Bronchial epithelial cell (primary cell): ENCODE measurements at regions not wholly inside any gene's neighbourhood (a gene's known extent, or its start where the extent isn't known, plus 50 kb on each side); places are given as distances from the start of the nearest gene placed in this dataset.
A peak's percentile ranks its signal among the peaks of the same experiment; 100 is the strongest.

Experiments
- DNase-seq: peaks from one replicate; pipeline ENCODE4 v3.0.0-alpha.2; 2010; ENCODE audit warnings: low read depth
- FAIRE-seq: peaks from 2 replicates; lab custom pipeline; 2011; peaks lifted over from hg19 to GRCh38; lab: Jason Lieb, UNC
- H3K27me3 ChIP-seq: 2 replicates; pipeline ENCODE4 v1.5.1; 2011; ENCODE audit warnings: low read length; ENCODE audit not compliant: control insufficient read depth, insufficient read depth
- H3K36me3 ChIP-seq: 2 replicates; pipeline ENCODE4 v1.5.1; 2011; ENCODE audit warnings: low read length; ENCODE audit not compliant: control insufficient read depth, insufficient read depth
- H3K4me3 ChIP-seq: 2 replicates; pipeline ENCODE4 v1.5.1; 2011; ENCODE audit warnings: mild to moderate bottlenecking, low read depth, low read length, control low read depth
- CTCF ChIP-seq: IDR thresholded peaks from 2 replicates; pipeline ENCODE4 v1.5.1; 2011; ENCODE audit warnings: mild to moderate bottlenecking, moderate library complexity, low read length, control low read depth, inconsistent platforms; ENCODE audit not compliant: insufficient read depth, severe bottlenecking

DNA sequence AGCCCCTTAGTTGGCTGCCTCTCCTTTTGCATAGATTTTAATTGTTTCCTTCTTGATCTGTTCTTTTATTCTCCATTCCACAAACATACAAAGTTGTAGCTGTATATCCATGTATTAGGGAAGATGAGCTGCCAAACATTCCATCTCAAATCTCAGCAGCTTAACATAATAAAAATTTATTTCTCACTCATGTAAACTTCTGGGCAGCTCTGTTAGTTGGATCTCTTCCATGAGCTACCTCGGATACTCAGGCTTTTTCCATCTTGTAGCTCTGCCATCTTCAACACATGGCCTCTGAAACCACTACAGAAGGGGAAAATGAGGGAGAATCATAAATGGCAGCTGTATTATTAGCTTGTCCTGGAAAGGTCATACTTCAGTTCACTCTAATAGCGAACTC lies 149.4 kb upstream of the BMP2 start:
- TF ChIP-seq CTCF: no peak
- DNase-seq (no peak), FAIRE-seq (no peak)
- Histone ChIP-seq H3K4me3 (no peak overlapping the region), H3K27me3 (no peaks in the 10 kb centered on the region), H3K36me3 (no peaks in the 10 kb centered on the region)

GRCh38 chr20:6616421-6616820 lies 151.1 kb upstream of the BMP2 start:
- TF ChIP-seq CTCF: no peak
- DNase-seq: no peak
- H3K27me3 ChIP-seq: no peaks in the 10 kb centered on the region
- no peak for FAIRE-seq
- no peaks in the 10 kb centered on the region for H3K36me3 ChIP-seq
- H3K4me3 ChIP-seq: no peak overlapping the region

DNA sequence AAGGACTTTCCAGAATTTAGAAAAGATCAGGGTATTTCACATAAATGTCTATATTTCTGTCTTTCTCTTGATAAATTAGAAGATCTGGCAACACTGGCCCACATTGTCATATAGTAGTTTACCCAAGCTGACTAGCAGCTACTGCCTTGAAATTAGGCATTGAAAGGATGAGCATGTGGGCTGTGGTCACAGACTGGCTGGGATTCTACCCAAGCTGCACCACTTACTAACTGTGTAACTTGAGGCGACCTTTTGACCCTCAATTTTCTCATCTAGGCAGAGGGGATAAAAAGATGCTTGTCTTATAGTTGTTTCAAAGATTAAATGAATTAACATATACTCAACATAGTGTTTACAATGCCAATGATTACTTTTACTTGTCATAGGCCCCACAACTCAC lies 152.7 kb upstream of the BMP2 start:
- no peak overlapping the region for H3K4me3 ChIP-seq
- no peak for TF ChIP-seq CTCF
- H3K27me3 ChIP-seq: no peaks in the 10 kb centered on the region
- H3K36me3 ChIP-seq: no peaks in the 10 kb centered on the region
- FAIRE-seq (no peak), DNase-seq (no peak)

DNA sequence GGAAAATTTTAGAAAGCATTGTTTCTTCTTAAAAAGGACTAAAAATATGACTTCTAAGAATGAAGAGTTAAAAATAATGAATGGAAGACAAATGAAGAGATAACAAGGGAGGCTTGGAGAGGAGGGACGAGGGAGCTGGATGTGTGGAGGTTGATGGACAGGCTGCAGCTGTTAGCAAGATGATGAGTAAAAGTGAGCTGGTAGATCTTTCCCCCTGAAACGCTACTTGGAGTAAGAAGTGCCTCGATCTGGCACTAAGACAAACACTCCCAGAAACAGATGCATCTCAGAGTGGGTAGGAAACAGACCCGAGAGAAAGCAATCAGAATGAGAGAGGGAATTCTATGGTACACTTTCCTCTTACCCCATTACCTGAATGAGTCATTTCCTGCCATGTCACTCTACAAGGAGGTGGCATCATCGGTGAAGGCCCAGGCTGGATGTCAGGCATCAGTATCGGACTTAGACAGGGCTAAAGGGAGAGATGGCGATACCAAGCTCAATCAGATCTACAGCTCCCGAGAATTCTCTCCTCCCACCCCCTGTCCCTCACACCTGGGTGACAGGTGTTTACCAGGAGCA lies 154.1 kb upstream of the BMP2 start:
- DNase-seq (peak; percentile 82), FAIRE-seq (no peak)
- Histone ChIP-seq H3K27me3 (no peaks in the 10 kb centered on the region), H3K4me3 (no peak overlapping the region), H3K36me3 (no peaks in the 10 kb centered on the region)
- no peak for TF ChIP-seq CTCF

DNA sequence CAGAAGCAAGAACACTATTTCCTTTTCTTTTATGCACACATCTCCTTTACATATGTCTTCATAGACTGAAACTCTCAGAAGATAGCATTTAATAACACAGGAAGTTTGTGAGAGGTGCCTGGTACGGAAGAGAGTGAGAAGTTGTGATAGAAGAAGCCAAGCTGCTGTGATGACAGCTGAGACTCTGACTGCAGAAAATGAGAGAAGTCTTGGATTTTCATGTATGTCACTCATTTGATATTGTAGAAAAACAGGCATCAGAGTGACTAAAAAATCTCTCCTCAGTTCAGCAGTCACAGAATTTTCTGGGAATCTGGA lies 154.9 kb upstream of the BMP2 start:
- DNase-seq (no peak), FAIRE-seq (no peak)
- no peaks in the 10 kb centered on the region for H3K36me3 ChIP-seq
- no peak overlapping the region for H3K4me3 ChIP-seq
- TF ChIP-seq CTCF: no peak
- H3K27me3 ChIP-seq: no peaks in the 10 kb centered on the region

DNA sequence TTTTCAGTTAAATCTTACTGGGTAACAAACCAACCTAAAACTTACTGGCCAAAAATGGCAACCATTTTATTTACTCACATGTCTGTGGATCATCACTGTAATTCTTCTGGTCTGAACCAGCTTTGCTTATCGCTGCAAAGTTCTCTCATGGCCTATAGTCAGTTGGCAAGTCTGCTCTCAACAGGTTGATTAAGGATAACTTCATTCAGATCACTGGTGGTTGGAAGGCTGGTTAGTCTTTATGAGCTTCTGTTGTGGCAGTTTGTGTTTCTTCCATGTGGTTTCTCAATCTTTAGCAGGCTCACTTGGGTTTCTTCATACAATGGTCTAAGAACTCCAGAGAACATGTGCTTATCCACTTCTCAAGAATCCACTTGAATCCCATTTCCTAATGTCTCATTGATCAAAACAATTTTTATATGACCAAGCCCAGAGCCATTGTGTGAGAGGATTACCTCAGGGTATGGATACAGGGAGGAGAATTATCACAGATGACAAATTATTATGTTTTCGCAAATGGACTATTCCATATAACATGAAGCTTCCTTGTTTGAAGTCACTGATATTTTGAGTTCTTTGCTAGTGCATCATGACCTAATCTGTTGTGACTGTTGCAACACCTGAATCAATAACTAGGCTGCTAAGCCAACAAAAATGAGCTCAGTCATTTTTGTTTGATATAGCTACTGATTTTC lies 155.4 kb upstream of the BMP2 start:
- no peaks in the 10 kb centered on the region for H3K27me3 ChIP-seq
- DNase-seq (peak; percentile 86), FAIRE-seq (no peak)
- H3K36me3 ChIP-seq: no peaks in the 10 kb centered on the region
- no peak overlapping the region for H3K4me3 ChIP-seq
- no peak for TF ChIP-seq CTCF
